OCI-LY7 (cell line): ENCODE measurements at regions not wholly inside any gene's neighbourhood (a gene's known extent, or its start where the extent isn't known, plus 50 kb on each side); places are given as distances from the start of the nearest gene placed in this dataset.

ENCODE experiments used
- EZH2phosphoT487 ChIP-seq: fragments of 200-600 bp; sonication (generic); IDR thresholded peaks from 2 replicates; pipeline ENCODE4 v1.6.1; 2018; ENCODE audit warnings: low read depth, borderline replicate concordance, mild to moderate bottlenecking, mixed run types, antibody characterized with exemption, low read length, moderate library complexity, mixed read lengths
- TF ChIP-seq, protein P1 (sequence below): fragments of 200-600 bp; sonication (generic); conservative IDR thresholded peaks from 2 replicates; pipeline ENCODE4 v1.5.1; 2014; ENCODE audit warnings: mild to moderate bottlenecking, antibody characterized with exemption, low read length, moderate library complexity, mixed read lengths

- TF ChIP-seq, protein P1, sequence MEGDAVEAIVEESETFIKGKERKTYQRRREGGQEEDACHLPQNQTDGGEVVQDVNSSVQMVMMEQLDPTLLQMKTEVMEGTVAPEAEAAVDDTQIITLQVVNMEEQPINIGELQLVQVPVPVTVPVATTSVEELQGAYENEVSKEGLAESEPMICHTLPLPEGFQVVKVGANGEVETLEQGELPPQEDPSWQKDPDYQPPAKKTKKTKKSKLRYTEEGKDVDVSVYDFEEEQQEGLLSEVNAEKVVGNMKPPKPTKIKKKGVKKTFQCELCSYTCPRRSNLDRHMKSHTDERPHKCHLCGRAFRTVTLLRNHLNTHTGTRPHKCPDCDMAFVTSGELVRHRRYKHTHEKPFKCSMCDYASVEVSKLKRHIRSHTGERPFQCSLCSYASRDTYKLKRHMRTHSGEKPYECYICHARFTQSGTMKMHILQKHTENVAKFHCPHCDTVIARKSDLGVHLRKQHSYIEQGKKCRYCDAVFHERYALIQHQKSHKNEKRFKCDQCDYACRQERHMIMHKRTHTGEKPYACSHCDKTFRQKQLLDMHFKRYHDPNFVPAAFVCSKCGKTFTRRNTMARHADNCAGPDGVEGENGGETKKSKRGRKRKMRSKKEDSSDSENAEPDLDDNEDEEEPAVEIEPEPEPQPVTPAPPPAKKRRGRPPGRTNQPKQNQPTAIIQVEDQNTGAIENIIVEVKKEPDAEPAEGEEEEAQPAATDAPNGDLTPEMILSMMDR: no peak
- no peak for TF ChIP-seq EZH2phosphoT487
Observed at GRCh38 chr4:165767671-165768070, 105.4 kb upstream of the TLL1 start.
